Type B pancreatic cell (in vitro differentiated cells): ENCODE measurements at regions not wholly inside any gene's neighbourhood (a gene's known extent, or its start where the extent isn't known, plus 50 kb on each side); places are given as distances from the start of the nearest gene placed in this dataset.

Experiments
- DNase-seq: peaks from one replicate; pipeline ENCODE4 v3.0.0; 2021; ENCODE audit warnings: mixed read lengths; ENCODE audit not compliant: unreplicated experiment; ENCODE audit errors: extremely low spot score
- H3K27ac Mint-ChIP-seq: 2 replicates; pipeline ENCODE4 v1.8.0; 2021; ENCODE audit warnings: mild to moderate bottlenecking, mixed read lengths
- H3K27me3 Mint-ChIP-seq: 2 replicates; pipeline ENCODE4 v1.8.0; 2021; ENCODE audit warnings: mixed read lengths
- H3K36me3 Mint-ChIP-seq: 2 replicates; pipeline ENCODE4 v1.8.0; 2021; ENCODE audit warnings: mixed read lengths
- H3K4me1 Mint-ChIP-seq: one replicate; pipeline ENCODE4 v1.8.0; 2021; ENCODE audit warnings: mixed read lengths; ENCODE audit not compliant: unreplicated experiment
- H3K4me3 Mint-ChIP-seq: 2 replicates; pipeline ENCODE4 v1.8.0; 2021; ENCODE audit warnings: mild to moderate bottlenecking, mixed read lengths
- H3K9me3 Mint-ChIP-seq: 2 replicates; pipeline ENCODE4 v1.8.0; 2021; ENCODE audit warnings: mixed read lengths
- CTCF ChIP-seq: fragments of 200-600 bp; sonication (generic); conservative IDR thresholded peaks from 2 replicates; pipeline ENCODE4 v1.5.0; 2021; ENCODE audit warnings: antibody characterized with exemption, mild to moderate bottlenecking

GRCh38 chr21:39007532-39007931 lies 175.7 kb downstream of the PSMG1 start:
- no peaks in the 10 kb centered on the region for H3K27me3 Mint-ChIP-seq
- H3K4me1 Mint-ChIP-seq: peaks cover 32% of the 10 kb centered on the region
- no peak overlapping the region for H3K4me3 Mint-ChIP-seq
- H3K27ac Mint-ChIP-seq: no peak overlapping the region
- TF ChIP-seq CTCF: no peak
- H3K36me3 Mint-ChIP-seq: no peaks in the 10 kb centered on the region
- DNase-seq: no peak
- no peaks in the 10 kb centered on the region for H3K9me3 Mint-ChIP-seq

GRCh38 chr21:39006571-39007311 lies 176.5 kb downstream of the PSMG1 start:
- H3K27me3 Mint-ChIP-seq: no peaks in the 10 kb centered on the region
- peaks cover 32% of the 10 kb centered on the region for H3K4me1 Mint-ChIP-seq
- no peak for TF ChIP-seq CTCF
- H3K4me3 Mint-ChIP-seq: no peak overlapping the region
- no peaks in the 10 kb centered on the region for H3K9me3 Mint-ChIP-seq
- no peak for DNase-seq
- H3K27ac Mint-ChIP-seq: no peak overlapping the region
- H3K36me3 Mint-ChIP-seq: no peaks in the 10 kb centered on the region

DNA sequence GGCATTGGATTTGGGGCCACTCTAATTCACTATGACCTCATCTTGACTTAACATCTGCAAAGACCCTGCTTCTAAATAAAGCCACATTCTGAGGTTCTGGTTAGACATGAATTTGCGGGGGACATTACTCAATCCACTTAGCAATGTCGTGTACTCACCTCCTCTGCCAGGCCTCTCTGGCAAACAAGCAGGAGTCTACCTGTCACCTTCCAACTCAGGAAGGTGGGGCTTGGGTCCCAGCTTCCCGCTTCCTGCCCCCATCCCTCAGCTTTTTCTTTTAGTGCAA lies 177.8 kb downstream of the PSMG1 start:
- DNase-seq: no peak
- Mint-ChIP-seq H3K9me3 (no peaks in the 10 kb centered on the region), H3K27ac (no peak overlapping the region), H3K36me3 (no peaks in the 10 kb centered on the region), H3K4me1 (peaks cover 32% of the 10 kb centered on the region), H3K27me3 (no peaks in the 10 kb centered on the region), H3K4me3 (no peak overlapping the region)
- no peak for TF ChIP-seq CTCF

- H3K36me3 Mint-ChIP-seq: no peaks in the 10 kb centered on the region
Observed at GRCh38 chr21:39004634-39005501, 178.4 kb downstream of the PSMG1 start.

GRCh38 chr21:39003982-39004633 lies 179.1 kb downstream of the PSMG1 start:
- H3K36me3 Mint-ChIP-seq: no peaks in the 10 kb centered on the region
- no peak for DNase-seq
- no peak for TF ChIP-seq CTCF
- H3K27me3 Mint-ChIP-seq: no peaks in the 10 kb centered on the region
- peaks cover 32% of the 10 kb centered on the region for H3K4me1 Mint-ChIP-seq
- H3K4me3 Mint-ChIP-seq: no peak overlapping the region
- no peak overlapping the region for H3K27ac Mint-ChIP-seq
- no peaks in the 10 kb centered on the region for H3K9me3 Mint-ChIP-seq

More at GRCh38 chr21:39004634-39005501, 178.4 kb downstream of the PSMG1 start:
- peak overlapping the region; percentile 48 for H3K27ac Mint-ChIP-seq
- no peak for DNase-seq
- H3K4me1 Mint-ChIP-seq: peaks cover 32% of the 10 kb centered on the region
- no peak for TF ChIP-seq CTCF
- H3K27me3 Mint-ChIP-seq: no peaks in the 10 kb centered on the region
- no peaks in the 10 kb centered on the region for H3K9me3 Mint-ChIP-seq
- H3K4me3 Mint-ChIP-seq: no peak overlapping the region
